ENCODE measurements at regions not wholly inside any gene's neighbourhood (a gene's known extent, or its start where the extent isn't known, plus 50 kb on each side); places are given as distances from the start of the nearest gene placed in this dataset.

DNA sequence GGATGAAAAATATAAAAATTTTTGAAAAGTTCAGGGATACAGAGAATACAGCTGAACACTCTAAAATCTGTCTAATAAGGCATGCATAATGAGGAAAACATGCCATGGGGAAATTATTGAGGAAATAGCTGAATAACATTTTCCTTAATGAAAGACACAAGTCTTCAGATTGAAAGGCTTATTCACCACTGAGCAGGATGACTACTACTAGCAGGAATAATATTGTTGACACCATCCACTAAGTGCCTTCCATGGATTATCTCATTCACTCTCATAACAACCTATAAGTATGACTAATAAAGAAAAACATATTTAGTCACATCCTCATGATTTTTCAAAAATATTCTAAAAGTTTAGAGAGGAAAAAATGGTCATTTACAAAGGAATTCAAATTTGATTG is 96.7 kb upstream of the FER start:
- no peak for TF ChIP-seq SUZ12 (IDR thresholded peaks at IDR 0.05)
- TF ChIP-seq ARNT (IDR thresholded peaks at IDR 0.05): no peak
- TF ChIP-seq SP1 (IDR thresholded peaks at IDR 0.05): no peak
- no peak for TF ChIP-seq NFRKB (IDR thresholded peaks at IDR 0.05)
- no peak for TF ChIP-seq FOXM1 (IDR thresholded peaks at IDR 0.05; ENCODE audit: borderline replicate concordance)
- TF ChIP-seq L3MBTL2 (conservative IDR thresholded peaks at IDR 0.05): no peak
- TF ChIP-seq, protein P1, sequence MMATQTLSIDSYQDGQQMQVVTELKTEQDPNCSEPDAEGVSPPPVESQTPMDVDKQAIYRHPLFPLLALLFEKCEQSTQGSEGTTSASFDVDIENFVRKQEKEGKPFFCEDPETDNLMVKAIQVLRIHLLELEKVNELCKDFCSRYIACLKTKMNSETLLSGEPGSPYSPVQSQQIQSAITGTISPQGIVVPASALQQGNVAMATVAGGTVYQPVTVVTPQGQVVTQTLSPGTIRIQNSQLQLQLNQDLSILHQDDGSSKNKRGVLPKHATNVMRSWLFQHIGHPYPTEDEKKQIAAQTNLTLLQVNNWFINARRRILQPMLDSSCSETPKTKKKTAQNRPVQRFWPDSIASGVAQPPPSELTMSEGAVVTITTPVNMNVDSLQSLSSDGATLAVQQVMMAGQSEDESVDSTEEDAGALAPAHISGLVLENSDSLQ (IDR thresholded peaks at IDR 0.05): no peak
- TF ChIP-seq FOXA1 (IDR thresholded peaks at IDR 0.05): no peak
- TF ChIP-seq ZNF384 (IDR thresholded peaks at IDR 0.05): no peak
- TF ChIP-seq CTBP1 (IDR thresholded peaks at IDR 0.05; ENCODE audit: borderline replicate concordance): no peak

Data from HEK293T (cell line).